DND-41 (cell line): ENCODE measurements at regions not wholly inside any gene's neighbourhood (a gene's known extent, or its start where the extent isn't known, plus 50 kb on each side); places are given as distances from the start of the nearest gene placed in this dataset.

ENCODE experiments used
- EZH2 ChIP-seq: IDR thresholded peaks from 3 replicates; pipeline ENCODE4 v1.6.1; 2012; ENCODE audit warnings: borderline replicate concordance, low read depth, mild to moderate bottlenecking, moderate library complexity, low read length, inconsistent platforms; ENCODE audit not compliant: severe bottlenecking
- TF ChIP-seq, protein P1 (sequence below): IDR thresholded peaks from 2 replicates; pipeline ENCODE4 v1.5.1; 2012; ENCODE audit warnings: borderline replicate concordance, low read length, moderate library complexity, mild to moderate bottlenecking; ENCODE audit not compliant: poor library complexity, severe bottlenecking; ENCODE audit errors: extremely low read depth

DNA sequence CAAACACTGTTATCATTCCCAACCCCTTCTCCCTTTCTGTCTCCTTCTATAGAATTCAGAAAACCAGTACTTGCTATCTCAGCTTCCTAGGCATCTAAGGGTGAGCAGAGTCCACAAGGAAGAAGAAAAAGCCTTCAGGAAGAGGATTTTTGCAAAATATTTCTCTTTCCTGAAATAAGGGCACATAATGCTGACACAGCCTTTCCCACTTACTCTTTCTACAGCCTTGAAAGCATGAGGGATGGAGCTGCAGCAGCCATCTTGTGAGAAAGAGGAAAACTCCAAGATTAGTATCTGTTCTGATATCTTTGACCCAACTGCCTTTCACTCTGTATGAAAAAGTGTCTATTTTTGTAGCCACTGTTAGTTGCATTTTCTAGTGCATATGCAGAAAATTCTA, 826.2 kb downstream of the KCNMA1 start:
- TF ChIP-seq EZH2, result no peak
- TF ChIP-seq, protein P1, sequence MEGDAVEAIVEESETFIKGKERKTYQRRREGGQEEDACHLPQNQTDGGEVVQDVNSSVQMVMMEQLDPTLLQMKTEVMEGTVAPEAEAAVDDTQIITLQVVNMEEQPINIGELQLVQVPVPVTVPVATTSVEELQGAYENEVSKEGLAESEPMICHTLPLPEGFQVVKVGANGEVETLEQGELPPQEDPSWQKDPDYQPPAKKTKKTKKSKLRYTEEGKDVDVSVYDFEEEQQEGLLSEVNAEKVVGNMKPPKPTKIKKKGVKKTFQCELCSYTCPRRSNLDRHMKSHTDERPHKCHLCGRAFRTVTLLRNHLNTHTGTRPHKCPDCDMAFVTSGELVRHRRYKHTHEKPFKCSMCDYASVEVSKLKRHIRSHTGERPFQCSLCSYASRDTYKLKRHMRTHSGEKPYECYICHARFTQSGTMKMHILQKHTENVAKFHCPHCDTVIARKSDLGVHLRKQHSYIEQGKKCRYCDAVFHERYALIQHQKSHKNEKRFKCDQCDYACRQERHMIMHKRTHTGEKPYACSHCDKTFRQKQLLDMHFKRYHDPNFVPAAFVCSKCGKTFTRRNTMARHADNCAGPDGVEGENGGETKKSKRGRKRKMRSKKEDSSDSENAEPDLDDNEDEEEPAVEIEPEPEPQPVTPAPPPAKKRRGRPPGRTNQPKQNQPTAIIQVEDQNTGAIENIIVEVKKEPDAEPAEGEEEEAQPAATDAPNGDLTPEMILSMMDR, result no peak
